ENCODE measurements at regions not wholly inside any gene's neighbourhood (a gene's known extent, or its start where the extent isn't known, plus 50 kb on each side); places are given as distances from the start of the nearest gene placed in this dataset.

GRCh38 chr5:6006838-6007314 is 371.5 kb downstream of the MED10 start:
- BruUV-seq (replicated peaks): no TSS peak
- DNase-seq: no peak
- peaks cover 21% of the 10 kb centered on the region for H3K9me3 Mint-ChIP-seq (ENCODE audit: low read depth, unreplicated experiment)
- no peaks in the 10 kb centered on the region for H3K36me3 Mint-ChIP-seq (ENCODE audit: insufficient read depth, unreplicated experiment)
- no peaks in the 10 kb centered on the region for H3K27me3 Mint-ChIP-seq (ENCODE audit: unreplicated experiment)
- TF ChIP-seq, protein P1, sequence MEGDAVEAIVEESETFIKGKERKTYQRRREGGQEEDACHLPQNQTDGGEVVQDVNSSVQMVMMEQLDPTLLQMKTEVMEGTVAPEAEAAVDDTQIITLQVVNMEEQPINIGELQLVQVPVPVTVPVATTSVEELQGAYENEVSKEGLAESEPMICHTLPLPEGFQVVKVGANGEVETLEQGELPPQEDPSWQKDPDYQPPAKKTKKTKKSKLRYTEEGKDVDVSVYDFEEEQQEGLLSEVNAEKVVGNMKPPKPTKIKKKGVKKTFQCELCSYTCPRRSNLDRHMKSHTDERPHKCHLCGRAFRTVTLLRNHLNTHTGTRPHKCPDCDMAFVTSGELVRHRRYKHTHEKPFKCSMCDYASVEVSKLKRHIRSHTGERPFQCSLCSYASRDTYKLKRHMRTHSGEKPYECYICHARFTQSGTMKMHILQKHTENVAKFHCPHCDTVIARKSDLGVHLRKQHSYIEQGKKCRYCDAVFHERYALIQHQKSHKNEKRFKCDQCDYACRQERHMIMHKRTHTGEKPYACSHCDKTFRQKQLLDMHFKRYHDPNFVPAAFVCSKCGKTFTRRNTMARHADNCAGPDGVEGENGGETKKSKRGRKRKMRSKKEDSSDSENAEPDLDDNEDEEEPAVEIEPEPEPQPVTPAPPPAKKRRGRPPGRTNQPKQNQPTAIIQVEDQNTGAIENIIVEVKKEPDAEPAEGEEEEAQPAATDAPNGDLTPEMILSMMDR (IDR thresholded peaks at IDR 0.05; ENCODE audit: unreplicated experiment): no peak
- H3K4me1 Mint-ChIP-seq (ENCODE audit: low read depth, unreplicated experiment): no peaks in the 10 kb centered on the region
- no peak overlapping the region for H3K4me3 Mint-ChIP-seq (ENCODE audit: low read depth, unreplicated experiment)
- CTCF ChIA-PET: no interaction called here
- intact Hi-C loops (cut with micrococcal nuclease; ENCODE audit: unreplicated experiment): no loop called here
- H3K27ac Mint-ChIP-seq (ENCODE audit: unreplicated experiment): no peak overlapping the region

GRCh38 chr5:6003040-6003825 is 375.1 kb downstream of the MED10 start:
- CTCF ChIA-PET: no interaction called here
- no TSS peak for BruUV-seq (replicated peaks)
- Mint-ChIP-seq H3K9me3 (ENCODE audit: low read depth, unreplicated experiment) (peaks cover 25% of the 10 kb centered on the region), H3K36me3 (ENCODE audit: insufficient read depth, unreplicated experiment) (no peaks in the 10 kb centered on the region), H3K27me3 (ENCODE audit: unreplicated experiment) (no peaks in the 10 kb centered on the region), H3K27ac (ENCODE audit: unreplicated experiment) (no peak overlapping the region), H3K4me1 (ENCODE audit: low read depth, unreplicated experiment) (no peaks in the 10 kb centered on the region), H3K4me3 (ENCODE audit: low read depth, unreplicated experiment) (no peak overlapping the region)
- no peak for DNase-seq
- TF ChIP-seq, protein P1 (IDR thresholded peaks at IDR 0.05; ENCODE audit: unreplicated experiment): no peak
- intact Hi-C loops (cut with micrococcal nuclease; ENCODE audit: unreplicated experiment): no loop called here

- BruUV-seq (replicated peaks): no TSS peak
- Mint-ChIP-seq H3K27ac (ENCODE audit: unreplicated experiment) (no peak overlapping the region), H3K4me3 (ENCODE audit: low read depth, unreplicated experiment) (no peak overlapping the region), H3K9me3 (ENCODE audit: low read depth, unreplicated experiment) (peaks cover 18% of the 10 kb centered on the region), H3K27me3 (ENCODE audit: unreplicated experiment) (no peaks in the 10 kb centered on the region), H3K36me3 (ENCODE audit: insufficient read depth, unreplicated experiment) (no peaks in the 10 kb centered on the region), H3K4me1 (ENCODE audit: low read depth, unreplicated experiment) (no peaks in the 10 kb centered on the region)
- TF ChIP-seq, protein P1 (IDR thresholded peaks at IDR 0.05; ENCODE audit: unreplicated experiment): no peak
- no peak for DNase-seq
- CTCF ChIA-PET: no interaction called here
- intact Hi-C loops (cut with micrococcal nuclease; ENCODE audit: unreplicated experiment): no loop called here
Observed at GRCh38 chr5:6000867-6001266, 377.5 kb downstream of the MED10 start.

GRCh38 chr5:5995819-5996218 is 382.5 kb downstream of the MED10 start:
- BruUV-seq (replicated peaks): no TSS peak
- H3K9me3 Mint-ChIP-seq (ENCODE audit: low read depth, unreplicated experiment): peaks cover 19% of the 10 kb centered on the region
- CTCF ChIA-PET: no interaction called here

More at GRCh38 chr5:5995819-5996218, 382.5 kb downstream of the MED10 start:
- TF ChIP-seq, protein P1 (IDR thresholded peaks at IDR 0.05; ENCODE audit: unreplicated experiment): no peak
- Mint-ChIP-seq H3K4me1 (ENCODE audit: low read depth, unreplicated experiment) (no peaks in the 10 kb centered on the region), H3K27me3 (ENCODE audit: unreplicated experiment) (no peaks in the 10 kb centered on the region), H3K4me3 (ENCODE audit: low read depth, unreplicated experiment) (no peak overlapping the region), H3K27ac (ENCODE audit: unreplicated experiment) (no peak overlapping the region), H3K36me3 (ENCODE audit: insufficient read depth, unreplicated experiment) (no peaks in the 10 kb centered on the region)
- intact Hi-C loops (cut with micrococcal nuclease; ENCODE audit: unreplicated experiment): no loop called here
- no peak for DNase-seq

All from Calu3 (cell line).